GM19467 (cell line): ENCODE measurements at regions not wholly inside any gene's neighbourhood (a gene's known extent, or its start where the extent isn't known, plus 50 kb on each side); places are given as distances from the start of the nearest gene placed in this dataset.

Experiments used
- ATAC-seq: cut with Tn5 transposase; IDR thresholded peaks from one replicate; pipeline ENCODE4 v1.9.1; 2021; ENCODE audit warnings: mild to moderate bottlenecking, moderate library complexity; ENCODE audit not compliant: unreplicated experiment

DNA sequence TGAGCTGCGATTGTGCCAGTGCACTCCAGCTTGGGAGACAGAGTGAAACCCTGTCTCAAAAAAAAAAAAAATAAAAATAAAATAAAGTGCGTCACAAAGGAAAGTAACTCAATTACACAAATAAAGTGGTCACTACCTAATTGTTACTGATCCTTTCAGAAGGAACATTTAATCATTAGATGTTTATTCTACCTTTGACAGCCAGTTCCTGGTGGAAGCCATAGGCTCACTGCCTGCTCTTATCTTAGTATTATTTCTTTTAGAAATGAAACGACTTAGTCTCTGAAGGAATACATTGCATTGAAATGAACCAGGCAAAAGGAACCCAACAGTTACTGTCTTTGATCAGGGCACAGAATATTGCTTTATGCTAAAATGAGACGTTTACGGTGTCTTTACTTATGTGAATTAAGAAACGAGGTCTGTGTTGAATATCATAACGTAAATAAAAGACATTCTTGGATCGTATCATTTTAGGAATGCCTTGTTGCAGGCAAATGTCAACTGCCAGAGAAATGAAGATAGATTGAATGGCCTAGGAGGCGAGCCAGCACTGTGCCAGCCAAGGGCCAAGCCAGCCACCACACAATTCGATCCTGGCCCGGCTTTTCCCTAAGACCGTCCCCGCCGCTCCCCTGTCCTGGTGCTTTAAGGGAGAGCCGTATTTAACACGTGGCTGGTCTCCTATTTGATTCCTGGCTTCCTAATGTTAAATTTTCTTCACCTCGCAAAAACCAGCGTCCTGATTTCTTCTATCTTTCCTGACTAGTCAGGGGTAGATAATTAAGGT, 136.7 kb upstream of the GMDS start:
- no peak for ATAC-seq

GRCh38 chr6:2378891-2379652, 133.7 kb upstream of the GMDS start:
- ATAC-seq: no peak

DNA sequence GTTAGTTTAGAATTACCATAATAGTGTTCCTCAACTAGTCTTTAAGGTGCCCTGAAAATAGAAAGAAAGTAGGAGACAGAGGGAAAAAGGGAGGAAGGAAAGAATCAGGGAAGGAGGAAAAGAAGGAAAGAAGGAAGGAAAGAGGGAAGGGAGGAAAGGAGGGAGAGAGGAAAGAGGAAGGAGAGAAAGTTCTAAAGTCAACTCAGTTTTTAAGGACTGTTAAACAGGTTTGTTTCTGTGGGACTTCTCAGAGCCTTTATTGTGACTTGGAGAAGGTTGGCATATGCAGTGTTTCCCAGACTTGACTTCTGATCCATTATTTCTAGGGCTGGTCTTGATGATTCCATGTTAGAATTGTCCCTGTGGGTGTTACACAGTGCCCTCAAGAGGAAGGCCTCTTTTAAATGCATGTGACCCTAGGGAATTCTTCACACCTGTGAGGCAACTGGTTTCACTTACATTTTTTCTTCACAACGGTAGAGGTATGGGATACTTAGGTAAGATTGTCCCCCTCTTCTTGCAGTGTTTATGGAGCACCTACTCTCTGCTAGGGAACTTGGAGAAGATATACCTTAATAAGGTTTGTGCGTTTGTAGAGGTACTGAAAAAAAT, 132.7 kb upstream of the GMDS start:
- ATAC-seq: no peak

DNA sequence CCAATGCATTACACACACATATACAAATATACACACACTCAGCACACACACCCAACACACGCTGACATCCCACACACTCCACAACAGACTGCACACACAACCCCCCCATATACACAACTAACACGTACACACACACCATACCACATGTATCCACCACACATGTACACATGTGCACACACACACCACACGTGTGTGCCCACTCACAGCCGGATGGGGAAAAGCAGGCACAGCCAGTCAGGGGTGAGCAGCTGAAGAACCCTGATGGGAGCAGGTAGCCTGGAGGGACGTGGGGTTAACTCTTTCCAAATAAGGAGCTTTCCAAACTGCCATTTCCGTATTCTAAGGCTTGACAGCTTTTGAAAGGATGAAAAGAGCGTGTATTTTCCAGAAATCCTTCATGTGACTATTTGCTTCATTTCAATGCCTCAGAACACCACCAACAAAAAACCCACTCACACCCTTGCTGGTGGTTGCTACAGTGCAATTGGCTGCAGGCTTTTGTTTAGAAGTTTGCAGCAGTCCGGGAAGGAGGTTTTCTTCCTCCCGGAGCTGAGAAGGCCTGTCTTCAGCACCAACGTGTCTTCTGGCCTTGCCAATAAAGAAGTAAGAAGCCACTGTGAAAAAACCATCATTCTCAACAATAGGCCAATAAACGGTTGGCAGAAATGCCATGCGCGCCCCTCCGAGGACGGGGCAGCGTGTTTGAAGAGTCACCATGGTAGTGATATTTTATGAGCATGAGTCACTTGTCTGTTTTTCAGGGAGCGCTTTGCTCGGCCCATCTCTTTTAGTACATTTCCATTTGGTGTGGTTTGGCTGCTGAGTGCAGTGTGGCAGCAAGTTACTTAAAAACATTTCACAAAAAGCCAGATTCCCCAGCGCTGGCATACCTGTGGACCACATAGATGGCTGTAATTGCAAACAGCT, 131.3 kb upstream of the GMDS start:
- no peak for ATAC-seq

- ATAC-seq: no peak
These were observed 130.0 kb upstream of the GMDS start for GRCh38 chr6:2375443-2375842.

DNA sequence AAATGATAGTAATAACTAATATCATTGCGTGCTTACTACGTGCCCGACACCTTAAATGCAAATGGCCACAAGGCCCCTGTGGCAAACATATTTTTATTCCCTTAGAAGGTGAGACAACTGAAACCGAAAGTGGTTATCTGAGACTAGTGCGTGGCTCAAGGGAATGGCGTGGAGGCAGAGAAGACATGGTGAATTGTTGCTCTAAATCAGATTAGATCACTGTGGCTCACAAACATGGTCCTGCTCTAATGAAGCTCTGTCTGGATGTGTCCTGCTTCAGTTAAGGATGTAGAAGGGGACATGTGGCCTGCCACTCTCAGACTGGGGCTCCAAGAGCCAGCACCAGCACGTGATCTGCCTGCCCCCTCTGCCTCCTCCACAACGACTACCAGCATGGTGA, 124.2 kb upstream of the GMDS start:
- ATAC-seq: no peak

- no peak for ATAC-seq
These were observed 117.8 kb upstream of the GMDS start for GRCh38 chr6:2363211-2363610.

DNA sequence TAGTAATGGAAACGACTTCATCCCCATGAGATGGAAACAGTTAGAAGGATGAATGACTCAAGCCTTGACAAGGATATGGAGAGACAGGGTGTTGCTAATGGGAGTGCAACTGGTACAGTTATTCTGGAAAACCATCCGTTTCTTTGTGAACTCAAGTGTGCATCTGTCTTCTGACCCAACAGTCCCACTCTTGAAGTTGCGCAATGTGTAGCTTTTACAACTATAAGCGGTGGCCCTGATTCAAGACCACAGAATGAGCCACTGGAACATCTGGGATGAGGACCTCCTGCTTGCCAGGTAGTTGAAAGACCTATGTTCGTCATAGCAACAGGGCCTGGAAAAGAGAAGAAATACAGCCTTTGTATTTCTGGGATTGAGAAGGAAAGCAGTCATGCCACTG, 115.8 kb upstream of the GMDS start:
- no peak for ATAC-seq

GRCh38 chr6:2360716-2361115, 115.3 kb upstream of the GMDS start:
- ATAC-seq: no peak

- no peak for ATAC-seq
These were observed 114.7 kb upstream of the GMDS start for GRCh38 chr6:2360126-2360525.

DNA sequence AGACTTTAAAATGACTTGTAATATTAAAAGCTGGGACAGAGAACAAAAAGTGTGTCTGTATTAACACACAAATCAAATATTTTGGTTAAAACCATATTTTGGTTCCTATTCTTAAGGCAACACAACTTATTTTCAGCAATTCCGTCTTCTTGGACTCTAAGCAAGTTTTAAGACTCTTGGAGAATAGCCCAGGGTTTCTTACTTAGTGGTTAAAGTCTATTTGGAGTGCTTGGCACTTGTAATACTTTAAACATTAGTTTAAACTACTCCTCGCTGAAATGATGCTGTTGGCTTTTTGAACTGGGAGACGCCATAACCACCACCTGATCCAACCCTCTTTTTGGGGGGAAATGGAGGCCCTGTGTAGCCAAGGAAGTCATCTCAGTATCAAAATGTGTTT, 109.7 kb upstream of the GMDS start:
- ATAC-seq: no peak

DNA sequence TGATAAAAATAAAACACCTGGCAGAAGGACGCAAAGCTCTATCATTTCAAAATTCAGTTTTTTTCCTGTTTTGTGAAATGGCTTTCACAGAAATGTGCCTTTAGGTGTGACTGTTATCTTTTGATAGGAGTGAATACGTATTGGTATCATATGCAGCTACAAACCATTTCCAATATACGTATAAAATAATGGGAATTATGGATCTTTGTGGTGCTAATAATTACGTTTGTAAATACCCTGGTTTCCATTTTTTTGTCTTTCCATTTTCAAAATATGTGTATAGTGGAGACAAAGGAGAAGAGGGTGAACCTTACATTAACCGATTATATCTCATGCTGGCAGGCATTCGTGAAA, 108.7 kb upstream of the GMDS start:
- ATAC-seq: no peak

GRCh38 chr6:2353412-2354137, 108.2 kb upstream of the GMDS start:
- ATAC-seq: no peak

DNA sequence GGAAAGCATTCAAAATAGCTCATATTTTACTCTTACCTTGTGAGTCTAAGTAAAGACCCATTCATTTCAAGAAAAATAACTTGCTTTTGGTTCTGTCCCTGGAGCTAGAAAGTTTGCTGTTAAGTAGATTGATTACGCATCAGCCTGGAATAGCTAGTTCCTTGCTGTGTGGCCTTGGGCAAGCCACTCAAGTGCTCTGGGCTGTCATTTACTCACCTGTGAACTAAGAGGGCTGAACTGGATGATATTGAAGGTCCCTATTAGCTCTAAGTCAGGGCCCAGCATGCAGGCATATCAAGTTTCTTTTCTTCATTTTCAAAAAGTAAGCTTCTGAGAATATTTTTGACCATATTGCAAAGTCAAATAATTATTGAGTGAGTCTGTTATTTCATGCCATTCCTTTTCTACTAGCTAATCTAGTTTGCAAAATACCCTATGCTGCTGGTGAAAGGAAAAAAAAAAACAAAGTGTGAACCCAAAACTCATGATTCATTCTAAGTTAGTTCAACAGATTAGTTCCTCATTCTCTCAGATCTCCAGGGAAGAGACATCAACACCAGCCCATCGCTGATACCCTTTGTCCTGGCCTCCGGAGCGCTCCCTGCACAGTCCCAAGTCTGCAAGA, 106.5 kb upstream of the GMDS start:
- no peak for ATAC-seq

DNA sequence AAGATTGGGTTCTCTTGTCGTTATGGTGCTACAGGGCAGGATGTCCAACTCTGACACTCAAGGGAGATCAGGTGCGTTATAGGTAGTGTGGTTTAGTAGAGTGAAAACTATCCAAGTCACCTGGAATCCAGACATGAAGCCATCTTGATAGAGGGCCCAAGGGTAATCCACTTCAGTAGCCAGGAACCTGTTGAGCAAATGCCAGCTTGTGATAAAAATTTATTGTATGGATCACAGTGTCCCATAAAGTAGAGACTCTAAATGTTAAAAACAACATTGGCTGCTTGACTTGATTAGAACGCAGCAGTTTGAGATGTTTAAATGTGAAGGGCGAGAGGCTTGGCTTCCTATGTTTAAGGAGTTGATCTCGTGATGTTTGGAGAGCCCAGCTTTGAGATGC, 105.7 kb upstream of the GMDS start:
- ATAC-seq: no peak

DNA sequence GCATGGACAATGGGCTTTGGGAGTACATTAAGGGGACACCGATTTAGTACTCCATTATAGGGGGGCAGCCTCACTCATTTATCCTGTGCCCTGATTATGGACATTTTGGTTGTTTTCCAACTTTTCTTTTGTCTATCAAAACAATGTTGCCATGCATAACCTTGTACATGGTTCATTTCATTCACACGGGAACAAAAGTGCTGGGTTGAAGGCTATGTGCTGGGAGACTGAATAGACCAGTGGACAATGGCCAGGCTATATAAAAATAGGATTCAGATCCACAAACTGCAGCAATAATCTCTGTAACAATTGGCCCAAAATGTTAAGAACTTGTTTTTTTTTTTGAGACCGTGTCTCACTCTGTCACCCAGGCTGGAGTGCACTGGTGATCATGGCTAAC, 100.7 kb upstream of the GMDS start:
- no peak for ATAC-seq

DNA sequence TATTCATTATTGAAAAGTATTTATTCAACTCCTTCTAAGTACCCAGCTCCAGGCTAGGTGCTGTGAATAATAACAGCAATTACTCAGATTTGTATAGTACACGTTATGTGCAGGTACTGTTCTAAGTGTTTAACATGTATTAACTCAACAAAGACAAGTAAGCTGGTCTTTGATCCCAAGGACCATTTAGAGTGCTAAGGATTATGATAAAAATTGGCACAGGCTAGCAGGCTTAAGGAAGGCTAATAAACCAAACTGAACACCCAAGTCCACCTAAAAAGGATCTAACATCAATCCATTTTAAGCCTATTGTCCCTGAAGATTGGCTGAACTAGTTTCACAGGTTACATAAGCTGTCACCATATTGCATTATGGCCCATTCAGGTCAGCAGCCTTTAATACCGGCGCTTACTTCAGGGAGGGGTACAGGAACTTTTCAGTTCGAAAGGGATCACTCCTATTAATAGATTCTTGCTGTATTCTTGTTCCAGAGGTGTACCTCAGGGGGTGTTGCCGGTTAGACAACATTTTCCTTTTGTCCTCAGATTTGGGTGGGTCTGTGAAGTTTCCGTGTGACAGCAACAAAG, 99.0 kb upstream of the GMDS start:
- ATAC-seq: no peak

DNA sequence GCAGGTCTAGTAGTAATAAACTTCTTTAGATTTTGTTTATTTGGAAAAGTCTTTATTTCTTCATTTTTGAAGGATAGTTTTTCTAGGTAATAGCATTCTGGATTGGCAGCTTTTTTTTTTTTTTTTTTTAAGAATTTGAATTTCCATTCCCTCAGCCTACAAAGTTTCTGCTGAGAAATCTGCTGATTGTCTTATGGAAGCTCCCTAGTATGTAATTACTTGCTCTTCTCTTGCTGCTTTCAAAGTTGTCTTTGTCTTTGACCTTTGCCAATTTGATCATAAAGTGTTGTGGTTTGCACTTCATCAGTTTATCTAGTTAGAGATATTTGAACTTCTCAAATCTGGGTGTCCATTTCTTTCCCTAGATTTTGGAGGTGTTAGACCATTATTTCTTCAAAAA, 82.2 kb upstream of the GMDS start:
- ATAC-seq: no peak

GRCh38 chr6:2324166-2324953, 79.0 kb upstream of the GMDS start:
- no peak for ATAC-seq
